GM19043 (cell line): ENCODE measurements at regions not wholly inside any gene's neighbourhood (a gene's known extent, or its start where the extent isn't known, plus 50 kb on each side); places are given as distances from the start of the nearest gene placed in this dataset.
"Not testable (repeated sequence)": the region's sequence is repeated elsewhere in the genome, so short reads cannot be mapped to it uniquely, and the experiment has no call there.

Source experiments
- ATAC-seq: cut with Tn5 transposase; IDR thresholded peaks from one replicate; pipeline ENCODE4 v1.9.1; 2021; ENCODE audit warnings: low read depth; ENCODE audit not compliant: unreplicated experiment

DNA sequence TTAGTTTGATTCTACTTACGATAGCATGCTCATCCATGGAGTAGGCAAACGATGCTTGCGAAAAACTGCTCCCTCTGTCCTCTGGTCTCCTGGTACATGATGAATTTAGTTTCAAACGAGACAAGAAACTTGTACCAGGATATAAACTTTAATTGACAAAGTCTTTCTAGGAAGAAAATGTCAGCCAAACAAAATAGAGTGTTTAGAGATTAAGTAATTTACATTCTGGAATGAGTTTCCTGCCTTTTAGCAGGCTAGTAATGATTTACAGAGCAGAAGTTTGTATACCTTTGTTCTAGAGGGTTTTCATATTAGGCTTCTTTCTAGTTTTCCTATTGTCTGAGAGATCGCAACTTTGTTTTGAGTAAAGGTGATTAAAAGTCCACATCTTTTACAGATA lies 206.9 kb downstream of the RPL10L start:
- no peak for ATAC-seq

GRCh38 chr14:46433381-46433780 lies 218.2 kb downstream of the RPL10L start:
- no peak for ATAC-seq

GRCh38 chr14:46432516-46432915 lies 219.1 kb downstream of the RPL10L start:
- no peak for ATAC-seq

- no peak for ATAC-seq
Observed at GRCh38 chr14:46417066-46417465, 234.5 kb downstream of the RPL10L start.

GRCh38 chr14:46404865-46405811 lies 246.4 kb downstream of the RPL10L start:
- no peak for ATAC-seq

GRCh38 chr14:46402001-46402690 lies 249.4 kb downstream of the RPL10L start:
- ATAC-seq, result not testable (repeated sequence)

GRCh38 chr14:46401066-46401465 lies 250.5 kb downstream of the RPL10L start:
- no peak for ATAC-seq

DNA sequence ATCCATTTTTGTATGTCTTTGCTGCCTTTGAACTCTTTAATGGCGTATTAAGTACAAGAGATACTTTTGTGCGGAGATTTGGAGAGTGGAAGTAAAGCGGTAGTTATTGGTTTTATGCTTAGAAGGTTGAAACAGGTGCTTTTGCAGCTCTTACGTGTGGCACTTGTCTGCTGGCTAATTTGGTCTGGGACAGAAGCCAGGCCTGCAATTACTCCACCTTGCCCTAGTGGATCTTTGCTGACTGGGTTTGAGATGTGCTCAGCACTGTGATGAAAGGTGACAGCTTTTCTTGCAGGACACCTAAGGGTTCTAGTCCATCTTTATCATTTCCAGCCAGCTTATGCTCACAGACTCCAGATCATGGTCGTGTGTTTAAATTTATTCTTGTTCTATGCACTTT lies 252.5 kb downstream of the RPL10L start:
- no peak for ATAC-seq

GRCh38 chr14:46384611-46385010 lies 267.0 kb downstream of the RPL10L start:
- ATAC-seq, result no peak

GRCh38 chr14:46381674-46382073 lies 269.9 kb downstream of the RPL10L start:
- no peak for ATAC-seq

DNA sequence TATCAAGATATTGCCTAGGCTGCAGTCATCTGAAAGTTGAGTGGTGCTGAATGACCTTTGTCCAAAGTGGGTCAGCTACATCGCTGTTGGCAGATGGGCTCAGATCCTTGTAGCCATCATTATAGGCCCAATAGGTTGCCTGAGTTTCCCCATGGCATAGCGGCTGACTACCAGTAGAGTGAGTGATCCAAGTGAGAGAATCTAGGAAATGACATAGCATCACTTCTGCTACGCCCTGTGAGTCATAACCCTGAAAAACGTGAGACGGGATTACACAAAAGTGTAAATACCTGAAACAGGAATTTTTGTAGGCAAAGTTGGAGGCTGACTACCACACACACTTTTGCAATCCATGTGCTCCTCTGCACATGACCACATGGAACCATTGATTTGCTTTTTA lies 273.3 kb downstream of the RPL10L start:
- ATAC-seq, result no peak

- no peak for ATAC-seq
Observed at GRCh38 chr14:46377305-46377704, 274.3 kb downstream of the RPL10L start.

DNA sequence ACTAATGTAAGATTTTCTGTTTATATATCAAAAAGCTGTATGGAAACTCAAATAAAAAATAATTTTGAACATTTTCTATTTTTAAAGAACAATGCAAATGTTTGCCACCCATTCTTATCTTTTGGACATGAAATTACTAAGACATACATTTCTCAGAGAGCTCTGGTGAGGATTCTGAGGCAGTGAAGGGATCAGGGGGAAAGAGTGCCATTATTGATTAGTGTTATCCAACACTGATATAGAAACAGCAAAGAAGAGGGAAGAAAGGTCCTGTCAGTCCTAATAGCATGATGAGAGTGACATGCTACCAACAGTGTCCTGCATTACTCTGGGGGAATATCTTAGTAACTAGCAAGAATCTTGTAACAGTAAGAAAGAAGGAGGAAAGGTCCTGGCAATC lies 282.2 kb downstream of the RPL10L start:
- ATAC-seq, result no peak

GRCh38 chr14:46368275-46368674 lies 283.3 kb downstream of the RPL10L start:
- no peak for ATAC-seq

- no peak for ATAC-seq
Observed at GRCh38 chr14:46352844-46353243, 298.7 kb downstream of the RPL10L start.

DNA sequence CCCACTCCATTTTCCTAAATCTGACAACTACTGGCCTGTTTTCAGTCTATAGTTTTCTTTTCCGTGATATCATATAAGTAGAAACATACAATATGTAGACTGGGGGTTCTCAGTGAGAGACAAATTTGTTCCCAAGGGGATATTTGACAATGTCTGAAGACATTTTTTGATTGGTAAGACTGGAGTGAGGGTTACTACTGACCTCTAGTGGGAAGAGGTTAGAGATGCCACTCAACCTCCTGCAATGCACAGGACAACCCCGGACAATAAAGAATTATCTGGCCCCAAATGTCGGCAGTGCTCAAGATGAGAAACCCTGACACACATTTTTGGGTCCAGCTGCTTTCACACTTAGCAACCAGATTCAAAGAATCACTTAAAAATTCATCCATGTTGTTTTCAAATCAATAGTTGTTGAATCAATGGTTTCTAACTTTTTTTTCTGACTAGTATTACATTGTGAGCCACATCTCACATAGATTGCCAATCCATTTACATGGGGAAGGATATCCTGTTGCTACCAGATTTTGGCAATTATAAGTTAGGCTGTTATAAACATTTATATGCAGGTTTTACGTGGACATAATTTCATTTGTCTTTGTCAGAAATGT lies 307.1 kb downstream of the RPL10L start:
- ATAC-seq, result peak; percentile 59

DNA sequence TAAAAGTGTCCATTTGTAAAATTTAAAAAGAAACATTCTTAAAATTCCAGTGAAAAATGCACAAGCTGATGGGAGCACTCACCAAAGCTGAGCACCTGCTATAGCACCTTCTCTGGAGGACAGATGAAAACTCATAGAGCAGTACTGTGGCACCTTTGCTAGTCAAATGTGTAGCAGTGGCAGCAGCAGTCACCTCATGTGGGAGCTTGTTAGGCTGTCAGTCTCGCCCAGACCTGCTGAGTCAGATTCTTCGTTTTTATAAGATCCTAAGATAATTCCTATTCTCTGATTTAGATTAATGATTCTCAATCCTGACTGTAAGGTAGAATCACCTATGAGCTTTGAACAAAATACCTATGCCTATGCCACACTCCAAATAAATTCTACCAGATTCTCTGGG lies 325.8 kb downstream of the RPL10L start:
- no peak for ATAC-seq

DNA sequence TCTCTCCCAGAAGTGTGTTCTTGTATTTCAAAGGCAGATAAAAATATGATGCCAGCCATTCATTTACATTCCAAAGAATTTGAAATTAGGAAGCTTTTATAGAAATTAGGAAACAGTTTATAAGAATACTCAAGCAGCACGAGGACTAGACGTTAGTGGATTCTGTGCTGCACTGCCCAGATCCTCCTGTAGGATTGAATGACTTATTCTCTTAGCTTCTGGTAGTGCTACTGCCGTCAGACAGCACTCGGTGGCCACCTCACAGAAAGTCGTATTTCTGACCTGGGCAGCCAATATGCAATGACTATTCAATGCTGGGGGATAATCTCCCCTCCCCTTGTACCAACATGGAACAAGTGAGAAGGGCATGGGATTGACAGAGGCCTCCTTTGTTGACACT lies 326.4 kb downstream of the RPL10L start:
- no peak for ATAC-seq

GRCh38 chr14:46323404-46323762 lies 328.2 kb downstream of the RPL10L start:
- ATAC-seq, result no peak

DNA sequence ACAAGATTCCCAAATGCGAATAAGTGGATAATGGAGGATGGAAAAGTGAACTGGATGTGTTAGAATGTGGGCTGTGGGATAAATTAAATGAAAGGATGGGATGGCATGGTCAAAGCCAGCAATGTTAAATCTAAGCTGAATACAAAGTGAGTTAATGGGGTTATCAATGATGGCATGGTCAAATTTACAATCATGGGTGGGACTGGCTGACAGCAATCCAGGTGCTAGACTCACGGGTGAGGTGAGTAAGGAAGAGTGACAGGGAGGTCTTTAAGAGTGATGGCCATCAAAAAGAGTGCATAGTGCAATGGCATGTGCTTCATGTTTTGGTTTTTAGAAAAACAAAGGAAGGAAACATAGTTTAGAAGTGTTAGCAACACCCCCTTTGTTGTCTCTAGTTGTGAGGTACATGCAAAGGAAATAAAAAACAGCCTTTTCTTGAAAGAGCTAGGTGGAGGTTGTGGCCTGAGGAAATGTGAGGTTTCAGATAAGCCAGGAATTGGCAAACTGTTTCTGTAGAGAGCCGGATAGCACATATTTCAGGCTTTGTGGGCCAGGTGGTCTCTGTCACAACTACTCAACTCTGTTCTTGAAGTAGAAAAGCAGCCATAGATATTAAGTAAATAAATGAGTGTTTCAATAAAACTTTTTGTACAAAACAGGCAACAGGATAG lies 328.7 kb downstream of the RPL10L start:
- no peak for ATAC-seq

- ATAC-seq, result no peak
Observed at GRCh38 chr14:46322076-46322475, 329.5 kb downstream of the RPL10L start.
